MCF 10A (cell line): ENCODE measurements at regions not wholly inside any gene's neighbourhood (a gene's known extent, or its start where the extent isn't known, plus 50 kb on each side); places are given as distances from the start of the nearest gene placed in this dataset.

Experiments used
- BruUV-seq: library from RNA; stranded (reverse); fragments of 400-500 nt; replicated peaks from 2 replicates; lab custom pipeline; 2021; lab: Mats Ljungman, UMichigan
- CTCF ChIA-PET: fragments of 300-600 bp; sonication (Branson Sonifier 250); formaldehyde crosslinking; extraction: SDS; loops from one replicate; lab custom pipeline; 2021; ENCODE audit warnings: antibody characterized with exemption, inconsistent platforms; lab: Yijun Ruan, JAX
- POLR2A ChIA-PET: fragments of 300-600, 350-650 bp; sonication (Branson Sonifier 250); formaldehyde crosslinking; extraction: SDS; loops from one replicate; lab custom pipeline; 2020; ENCODE audit warnings: antibody characterized with exemption, inconsistent platforms; lab: Yijun Ruan, JAX
- DNase-seq: peaks from one replicate; pipeline ENCODE4 v3.0.0-alpha.2; 2018; ENCODE audit not compliant: unreplicated experiment
- H3K27ac Mint-ChIP-seq: one replicate; pipeline ENCODE4 v1.8.0; 2022; ENCODE audit warnings: mild to moderate bottlenecking, low read depth, mixed read lengths; ENCODE audit not compliant: unreplicated experiment
- H3K27me3 Mint-ChIP-seq: one replicate; pipeline ENCODE4 v1.8.0; 2022; ENCODE audit warnings: mixed read lengths; ENCODE audit not compliant: insufficient read depth, unreplicated experiment
- H3K36me3 Mint-ChIP-seq: one replicate; pipeline ENCODE4 v1.8.0; 2022; ENCODE audit warnings: mild to moderate bottlenecking, moderate library complexity, mixed read lengths; ENCODE audit not compliant: insufficient read depth, unreplicated experiment
- H3K4me1 Mint-ChIP-seq: one replicate; pipeline ENCODE4 v1.8.0; 2022; ENCODE audit warnings: mixed read lengths; ENCODE audit not compliant: insufficient read depth, unreplicated experiment
- H3K4me3 Mint-ChIP-seq: one replicate; pipeline ENCODE4 v1.8.0; 2022; ENCODE audit warnings: mild to moderate bottlenecking, moderate library complexity, mixed read lengths; ENCODE audit not compliant: unreplicated experiment
- H3K9me3 Mint-ChIP-seq: one replicate; pipeline ENCODE4 v1.8.0; 2022; ENCODE audit warnings: mixed read lengths; ENCODE audit not compliant: unreplicated experiment
- intact Hi-C: fragments of 100-400 bp; cut with micrococcal nuclease; formaldehyde crosslinking; loops from 2 replicates; pipeline ENCODE4 v1.14.1; 2022
- TF ChIP-seq, protein P1 (sequence below): fragments of 200-600 bp; IDR thresholded peaks from one replicate; pipeline ENCODE4 v1.8.0; 2022; ENCODE audit warnings: antibody characterized with exemption, mild to moderate bottlenecking; ENCODE audit not compliant: unreplicated experiment

DNA sequence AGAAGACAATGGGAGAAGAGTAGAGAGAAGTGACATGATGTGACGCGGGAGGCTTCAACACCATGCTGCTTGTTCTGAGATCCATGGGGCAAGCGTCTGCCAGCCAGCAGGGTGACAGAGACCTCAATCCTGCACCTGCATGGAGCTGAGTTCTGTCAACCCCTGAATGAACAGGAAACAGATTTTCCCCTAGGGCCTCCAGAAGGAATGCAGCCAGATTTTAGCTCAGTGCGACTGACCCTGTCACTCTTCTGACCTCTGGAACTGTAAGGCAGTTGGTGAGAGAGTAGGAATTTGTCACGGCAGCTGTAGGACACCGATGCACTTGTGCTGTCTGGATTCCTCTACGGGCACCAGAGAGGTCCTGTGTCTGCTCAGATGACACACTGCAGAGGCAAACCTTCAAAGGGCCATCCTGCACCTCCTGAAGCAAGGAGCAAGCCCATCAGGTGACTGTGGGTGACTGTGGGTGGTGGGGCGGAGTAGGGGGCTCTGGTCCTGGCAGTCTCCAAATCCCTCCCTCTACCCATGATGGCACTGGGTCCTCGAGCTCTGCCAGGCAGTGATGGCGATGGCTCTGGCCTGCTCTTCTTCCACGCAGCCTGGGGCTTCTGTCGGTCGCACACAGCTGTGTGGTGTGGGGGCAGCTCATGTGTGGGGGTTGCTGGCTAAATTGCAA is 194.3 kb upstream of the TWIST2 start:
- peaks cover 6% of the 10 kb centered on the region for H3K36me3 Mint-ChIP-seq
- ChIA-PET POLR2A (interaction anchor here (1.0 kb wide), 2 partner anchors 8 to 9 kb away, joined by 3 to 4 read pairs; no protein-coding TSS in a partner anchor), CTCF (interaction anchor here (1.6 kb wide), 1 partner anchor 10 kb away, joined by 4 read pairs; no protein-coding TSS in a partner anchor)
- no peaks in the 10 kb centered on the region for H3K4me1 Mint-ChIP-seq
- TF ChIP-seq, protein P1, sequence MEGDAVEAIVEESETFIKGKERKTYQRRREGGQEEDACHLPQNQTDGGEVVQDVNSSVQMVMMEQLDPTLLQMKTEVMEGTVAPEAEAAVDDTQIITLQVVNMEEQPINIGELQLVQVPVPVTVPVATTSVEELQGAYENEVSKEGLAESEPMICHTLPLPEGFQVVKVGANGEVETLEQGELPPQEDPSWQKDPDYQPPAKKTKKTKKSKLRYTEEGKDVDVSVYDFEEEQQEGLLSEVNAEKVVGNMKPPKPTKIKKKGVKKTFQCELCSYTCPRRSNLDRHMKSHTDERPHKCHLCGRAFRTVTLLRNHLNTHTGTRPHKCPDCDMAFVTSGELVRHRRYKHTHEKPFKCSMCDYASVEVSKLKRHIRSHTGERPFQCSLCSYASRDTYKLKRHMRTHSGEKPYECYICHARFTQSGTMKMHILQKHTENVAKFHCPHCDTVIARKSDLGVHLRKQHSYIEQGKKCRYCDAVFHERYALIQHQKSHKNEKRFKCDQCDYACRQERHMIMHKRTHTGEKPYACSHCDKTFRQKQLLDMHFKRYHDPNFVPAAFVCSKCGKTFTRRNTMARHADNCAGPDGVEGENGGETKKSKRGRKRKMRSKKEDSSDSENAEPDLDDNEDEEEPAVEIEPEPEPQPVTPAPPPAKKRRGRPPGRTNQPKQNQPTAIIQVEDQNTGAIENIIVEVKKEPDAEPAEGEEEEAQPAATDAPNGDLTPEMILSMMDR = no peak
- DNase-seq = no peak
- no peak overlapping the region for H3K4me3 Mint-ChIP-seq
- H3K27ac Mint-ChIP-seq = no peak overlapping the region
- H3K9me3 Mint-ChIP-seq = no peaks in the 10 kb centered on the region
- intact Hi-C loops = no loop called here
- no TSS peak for BruUV-seq
- H3K27me3 Mint-ChIP-seq = no peaks in the 10 kb centered on the region

DNA sequence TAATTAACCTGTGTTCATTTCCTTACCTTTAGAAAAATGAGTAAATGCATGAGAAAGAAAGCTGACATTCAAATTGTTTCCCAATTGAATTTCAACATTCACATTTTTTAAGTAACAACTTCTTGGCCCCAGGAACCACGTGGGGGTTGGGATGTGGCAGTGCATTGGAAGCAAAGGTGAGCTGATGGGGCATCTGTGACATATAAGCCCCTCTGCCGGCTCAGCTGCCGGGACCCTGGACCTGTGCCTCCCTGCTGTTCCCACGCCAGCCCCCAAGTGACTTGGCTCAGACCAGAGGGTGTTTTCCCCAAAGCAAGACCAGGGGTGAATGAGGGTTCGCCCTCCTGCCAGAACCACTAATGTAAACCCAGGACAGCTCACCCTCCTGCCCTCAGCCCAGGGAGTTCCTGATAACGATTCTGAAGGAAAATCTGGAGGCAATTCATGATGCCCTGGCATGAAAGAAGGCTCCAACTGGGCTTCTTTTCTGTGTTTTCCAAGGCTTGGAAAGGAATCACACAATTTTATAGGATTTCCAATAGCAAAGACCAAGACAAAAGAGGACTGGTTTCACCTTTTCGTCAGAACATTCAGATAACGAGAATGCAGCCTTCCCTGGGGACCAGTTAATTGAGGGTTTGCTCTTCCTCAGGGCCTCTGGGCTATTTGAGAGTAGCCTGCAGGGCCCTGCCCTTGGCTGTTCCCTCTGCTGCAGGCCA is 193.2 kb upstream of the TWIST2 start:
- Mint-ChIP-seq H3K4me1 (no peaks in the 10 kb centered on the region), H3K36me3 (peaks cover 6% of the 10 kb centered on the region), H3K9me3 (no peaks in the 10 kb centered on the region), H3K4me3 (no peak overlapping the region), H3K27ac (no peak overlapping the region), H3K27me3 (no peaks in the 10 kb centered on the region)
- BruUV-seq = no TSS peak
- TF ChIP-seq, protein P1 = no peak
- ChIA-PET POLR2A (interaction anchor here (1.0 kb wide), 1 partner anchor 10 kb away, joined by 3 read pairs; no protein-coding TSS in a partner anchor), CTCF (interaction anchor here (1.6 kb wide), 1 partner anchor 9 kb away, joined by 4 read pairs; no protein-coding TSS in a partner anchor)
- DNase-seq = no peak
- intact Hi-C loops = no loop called here

DNA sequence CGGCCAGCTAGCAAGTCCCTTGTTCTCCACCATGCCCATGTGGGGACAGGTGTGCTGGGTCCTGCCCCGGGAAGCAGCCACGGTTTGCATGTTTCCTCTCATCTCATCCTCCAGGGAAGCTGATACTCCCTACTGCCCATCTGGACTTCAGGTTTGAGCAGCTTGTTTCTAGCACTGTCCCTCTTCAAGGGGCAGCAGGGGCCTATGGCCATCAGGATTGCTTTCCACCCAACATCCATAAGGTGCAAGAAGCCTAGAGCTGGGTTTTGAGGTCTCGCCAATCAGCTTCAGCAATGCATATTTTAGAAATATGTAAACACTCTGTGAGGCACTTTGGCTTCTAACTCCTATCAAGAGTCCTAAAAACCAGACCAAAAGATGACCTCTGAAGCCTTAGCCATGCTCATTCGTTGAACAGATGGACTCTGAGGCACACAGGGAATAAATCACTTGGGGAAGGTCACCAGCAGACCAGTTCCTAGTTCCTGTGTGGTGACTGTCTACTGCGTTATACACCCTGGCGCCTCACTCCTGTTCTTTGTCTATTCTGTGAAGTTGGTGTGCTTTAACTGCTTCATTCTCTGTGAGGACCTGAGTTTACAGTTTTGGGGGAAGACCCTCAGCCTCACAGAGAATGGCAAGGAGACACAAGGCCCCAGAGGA is 192.6 kb upstream of the TWIST2 start:
- intact Hi-C loops = no loop called here
- Mint-ChIP-seq H3K27me3 (no peaks in the 10 kb centered on the region), H3K4me1 (no peaks in the 10 kb centered on the region), H3K4me3 (no peak overlapping the region), H3K27ac (no peak overlapping the region), H3K9me3 (no peaks in the 10 kb centered on the region), H3K36me3 (peaks cover 6% of the 10 kb centered on the region)
- no peak for DNase-seq
- CTCF ChIA-PET = interaction anchor here (0.6 kb wide), 1 partner anchor 23 kb away, joined by 4 read pairs; no protein-coding TSS in a partner anchor
- TF ChIP-seq, protein P1 = no peak
- POLR2A ChIA-PET = no interaction called here
- BruUV-seq = no TSS peak
